ENCODE measurements at regions not wholly inside any gene's neighbourhood (a gene's known extent, or its start where the extent isn't known, plus 50 kb on each side); places are given as distances from the start of the nearest gene placed in this dataset.

DNA sequence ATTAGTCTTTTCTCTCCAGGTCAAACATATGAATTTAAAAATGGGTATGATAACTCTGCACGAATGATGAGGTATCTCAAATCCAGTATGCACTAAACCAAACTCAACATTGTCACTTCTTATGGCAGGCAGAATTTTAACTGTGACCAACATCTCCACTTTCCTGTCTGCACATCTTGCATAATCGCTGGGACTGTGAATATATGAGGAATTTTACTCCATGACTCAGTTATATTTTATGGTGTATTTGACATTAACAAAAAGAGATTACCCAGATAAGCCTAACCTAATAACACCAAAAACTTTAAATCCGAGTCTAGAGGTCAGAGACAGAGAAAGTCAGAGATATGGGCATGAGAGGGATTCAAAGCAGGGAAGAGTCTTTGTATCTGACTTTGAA is 454.5 kb upstream of the SEMA3D start:
- Histone ChIP-seq H3K9ac (ENCODE audit: low read depth, low read length) (no peak overlapping the region), H3K36me3 (ENCODE audit: insufficient read depth, low read length) (no peaks in the 10 kb centered on the region), H3K4me1 (ENCODE audit: insufficient read depth, low read length) (no peaks in the 10 kb centered on the region), H3K9me3 (ENCODE audit: control insufficient read depth, insufficient read depth, low read length) (no peaks in the 10 kb centered on the region)

DNA sequence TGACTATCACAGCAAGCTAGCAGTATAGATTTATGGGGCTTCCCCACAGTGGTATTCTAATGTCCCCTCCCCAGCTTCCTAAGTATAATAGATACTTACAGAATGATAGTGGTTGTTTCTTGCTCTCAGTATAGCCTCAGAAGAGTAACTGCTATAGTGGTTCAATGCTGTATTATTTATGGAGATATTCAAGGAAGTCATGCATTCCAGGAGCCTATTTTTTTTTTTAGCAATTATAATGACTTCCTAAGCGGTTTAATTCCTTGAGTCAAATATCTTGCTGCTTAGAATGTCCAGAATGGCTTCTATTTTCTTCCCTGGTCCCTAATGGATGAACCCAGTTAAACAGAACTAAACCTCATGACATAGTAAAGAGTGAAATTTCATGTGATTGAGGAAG is 451.5 kb upstream of the SEMA3D start:
- no peaks in the 10 kb centered on the region for H3K4me1 ChIP-seq (ENCODE audit: insufficient read depth, low read length)
- no peak overlapping the region for H3K9ac ChIP-seq (ENCODE audit: low read depth, low read length)
- no peaks in the 10 kb centered on the region for H3K36me3 ChIP-seq (ENCODE audit: insufficient read depth, low read length)

DNA sequence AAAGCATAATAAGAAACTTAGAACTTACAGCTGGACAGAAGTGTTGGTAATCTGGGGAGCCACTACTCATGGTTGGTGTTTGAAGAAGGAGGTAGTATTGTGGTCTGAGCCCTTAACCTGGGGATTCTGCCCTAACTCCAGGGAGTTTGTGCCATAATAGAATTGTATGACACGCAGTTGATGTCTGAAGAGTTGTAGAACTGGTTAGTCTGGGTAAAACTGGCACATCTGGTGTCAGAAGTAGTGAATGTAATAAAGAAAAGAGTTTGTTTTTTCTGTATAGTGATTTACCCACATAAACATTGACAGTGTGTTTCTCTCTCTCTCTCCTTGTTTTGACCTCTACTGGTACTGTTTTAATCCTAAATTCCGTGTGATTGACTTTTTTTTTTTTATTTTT is 448.1 kb upstream of the SEMA3D start:
- Histone ChIP-seq H3K9ac (ENCODE audit: low read depth, low read length) (no peak overlapping the region), H3K36me3 (ENCODE audit: insufficient read depth, low read length) (no peaks in the 10 kb centered on the region), H3K4me1 (ENCODE audit: insufficient read depth, low read length) (peaks cover 3% of the 10 kb centered on the region; the same call in 1 of the 2 replicates), H3K9me3 (ENCODE audit: control insufficient read depth, insufficient read depth, low read length) (no peaks in the 10 kb centered on the region; the same call in 1 of the 2 replicates)

More for the DNA sequence above, 451.5 kb upstream of the SEMA3D start:
- H3K9me3 ChIP-seq (ENCODE audit: control insufficient read depth, insufficient read depth, low read length): no peaks in the 10 kb centered on the region

DNA sequence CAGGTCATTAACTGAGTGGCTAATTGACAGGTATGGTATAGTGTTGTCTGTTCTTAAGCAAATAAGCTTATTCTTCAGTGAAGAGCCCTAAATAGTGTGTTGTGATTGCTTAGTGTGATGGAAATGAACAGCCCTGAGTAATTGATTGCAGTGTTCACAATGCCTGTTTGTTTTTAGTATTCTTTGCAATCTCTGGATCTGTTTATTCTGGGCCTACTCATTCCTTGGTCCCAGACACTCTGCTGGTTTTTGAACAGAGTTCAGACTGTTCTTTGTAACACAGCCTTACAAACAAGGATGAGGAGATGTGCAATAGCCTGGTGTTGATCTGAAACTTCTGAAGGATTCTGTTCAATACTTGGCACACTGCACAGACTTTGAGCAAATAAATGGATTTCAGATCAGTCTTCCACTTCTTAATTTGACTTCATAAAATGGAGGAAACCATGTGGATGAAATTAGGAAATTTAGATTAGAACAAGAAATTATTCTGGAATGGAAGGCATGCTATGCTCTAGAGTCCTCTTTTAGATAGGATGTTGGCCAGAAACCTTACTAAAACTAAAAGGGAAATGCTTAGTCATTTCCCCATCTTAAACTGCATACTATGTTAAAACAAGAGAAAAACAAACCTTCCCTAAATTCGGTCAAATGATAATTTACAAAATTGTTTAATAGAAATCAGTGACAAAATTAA is 444.2 kb upstream of the SEMA3D start:
- Histone ChIP-seq H3K9ac (ENCODE audit: low read depth, low read length) (no peak overlapping the region), H3K36me3 (ENCODE audit: insufficient read depth, low read length) (no peaks in the 10 kb centered on the region), H3K9me3 (ENCODE audit: control insufficient read depth, insufficient read depth, low read length) (no peaks in the 10 kb centered on the region; the same call in 1 of the 2 replicates), H3K4me1 (ENCODE audit: insufficient read depth, low read length) (peaks cover 3% of the 10 kb centered on the region; the same call in 1 of the 2 replicates)

DNA sequence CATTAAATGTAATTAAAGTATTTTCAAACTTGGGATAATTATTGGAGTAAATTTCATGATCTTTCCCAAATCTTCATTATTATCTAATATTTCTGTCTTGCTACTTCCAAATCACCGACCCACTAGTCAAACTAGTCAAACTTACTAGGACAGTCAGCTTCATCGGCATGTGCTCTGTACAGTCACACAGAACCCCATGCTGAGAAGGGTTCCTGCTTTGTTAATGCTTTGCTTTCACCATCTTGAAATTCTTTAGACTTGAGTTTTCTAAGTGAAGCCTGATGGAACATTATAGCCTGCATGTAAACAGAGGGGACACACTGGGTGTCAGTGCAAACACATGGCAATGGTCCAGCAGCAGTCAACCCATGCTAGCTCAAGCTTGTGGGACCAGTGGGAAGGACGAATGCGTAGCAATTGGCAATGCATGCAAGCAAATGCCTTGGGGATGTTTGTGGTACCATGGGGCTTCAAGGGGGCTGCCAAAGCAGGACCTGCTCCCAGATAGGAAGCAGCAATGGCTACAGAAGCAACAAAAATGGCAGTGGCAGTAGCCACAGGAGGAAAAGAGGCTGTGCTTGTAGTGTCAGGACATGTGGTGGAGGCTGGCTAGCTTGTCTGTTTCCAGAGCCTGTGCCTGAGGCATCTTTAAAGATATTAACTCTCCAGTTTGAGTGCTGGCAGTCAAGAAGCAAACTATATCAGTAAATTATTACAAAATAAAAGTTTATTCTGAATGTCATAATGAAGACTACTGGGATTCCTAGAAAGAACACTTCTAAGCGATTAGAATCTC is 441.1 kb upstream of the SEMA3D start:
- no peaks in the 10 kb centered on the region for H3K36me3 ChIP-seq (ENCODE audit: insufficient read depth, low read length)
- no peak overlapping the region for H3K9ac ChIP-seq (ENCODE audit: low read depth, low read length)
- H3K4me1 ChIP-seq (ENCODE audit: insufficient read depth, low read length): peaks cover 3% of the 10 kb centered on the region; the same call in 1 of the 2 replicates
- H3K9me3 ChIP-seq (ENCODE audit: control insufficient read depth, insufficient read depth, low read length): no peaks in the 10 kb centered on the region; the same call in 1 of the 2 replicates

DNA sequence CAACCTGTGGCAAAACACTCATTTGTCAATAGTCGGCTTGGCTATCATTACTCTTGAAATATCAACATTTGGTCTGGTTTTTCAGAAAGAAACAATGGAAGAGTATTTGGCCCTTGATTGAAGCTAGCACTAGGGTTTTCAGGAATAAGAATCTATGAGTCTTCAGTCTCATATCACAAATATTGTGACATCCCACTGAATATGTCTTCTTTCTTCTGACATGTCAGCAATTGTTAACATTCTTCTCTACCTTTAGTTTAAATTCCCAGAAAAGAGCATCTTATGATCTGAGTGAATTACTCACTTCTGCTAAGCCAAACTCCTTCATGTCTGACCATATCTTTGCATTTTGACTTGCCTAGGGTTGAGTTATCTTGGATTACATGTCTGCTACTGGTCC is 435.2 kb upstream of the SEMA3D start:
- no peaks in the 10 kb centered on the region for H3K4me1 ChIP-seq (ENCODE audit: insufficient read depth, low read length)
- H3K9me3 ChIP-seq (ENCODE audit: control insufficient read depth, insufficient read depth, low read length): no peaks in the 10 kb centered on the region
- no peak overlapping the region for H3K9ac ChIP-seq (ENCODE audit: low read depth, low read length)
- no peaks in the 10 kb centered on the region for H3K36me3 ChIP-seq (ENCODE audit: insufficient read depth, low read length)

DNA sequence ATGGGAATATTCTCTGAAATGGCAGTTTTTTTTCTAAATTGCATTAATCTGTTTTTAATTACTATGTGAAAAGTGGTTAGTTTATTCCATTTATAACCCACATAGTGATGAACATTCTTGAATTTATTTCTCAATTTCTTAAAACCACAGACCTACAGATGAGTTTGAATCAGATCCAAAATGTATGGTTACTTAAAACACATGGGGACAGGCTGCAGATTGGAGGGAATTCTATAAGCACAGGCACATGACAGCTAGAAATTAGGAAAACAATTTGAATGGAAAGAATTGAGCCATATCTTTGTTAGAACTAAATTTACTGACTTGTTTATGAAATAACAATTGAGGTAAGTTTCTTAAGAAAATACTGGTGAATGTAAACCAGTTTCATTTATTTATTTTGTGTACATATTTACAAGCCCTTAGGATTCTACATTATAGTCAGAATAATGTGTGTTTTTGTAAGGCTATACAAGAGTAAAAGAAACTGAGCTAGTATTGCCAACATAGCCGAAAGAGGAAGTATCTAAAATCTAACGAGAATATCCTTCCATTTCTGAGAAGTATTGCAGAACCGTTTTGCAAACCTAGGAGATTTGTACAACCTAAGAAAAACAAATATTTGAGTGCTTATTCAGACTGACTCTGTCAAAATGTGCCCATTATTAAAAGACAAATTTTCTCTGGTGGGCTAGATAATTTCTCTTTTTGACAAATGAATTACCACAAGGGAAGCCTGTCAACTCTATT is 434.3 kb upstream of the SEMA3D start:
- H3K36me3 ChIP-seq (ENCODE audit: insufficient read depth, low read length): no peaks in the 10 kb centered on the region
- H3K9me3 ChIP-seq (ENCODE audit: control insufficient read depth, insufficient read depth, low read length): no peaks in the 10 kb centered on the region

DNA sequence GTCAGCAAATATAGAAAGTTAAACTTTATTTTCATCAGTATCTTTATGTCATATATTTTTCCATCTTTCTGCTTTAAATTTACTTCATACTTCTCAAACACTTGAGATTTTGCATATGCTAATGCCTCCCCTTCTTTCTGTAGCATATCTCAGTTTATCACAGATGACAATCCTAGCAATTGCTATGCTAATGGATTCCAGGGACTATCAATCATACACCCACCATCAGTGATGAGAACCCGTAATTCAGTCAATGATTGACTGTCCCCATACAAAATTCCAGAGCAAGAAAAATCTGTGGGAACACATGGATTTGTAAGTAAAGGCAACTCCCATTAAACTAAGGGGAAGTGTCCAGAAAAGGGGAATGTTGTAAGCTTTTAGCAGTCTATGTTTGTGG is 432.4 kb upstream of the SEMA3D start:
- Histone ChIP-seq H3K9me3 (ENCODE audit: control insufficient read depth, insufficient read depth, low read length) (no peaks in the 10 kb centered on the region), H3K4me1 (ENCODE audit: insufficient read depth, low read length) (no peaks in the 10 kb centered on the region), H3K36me3 (ENCODE audit: insufficient read depth, low read length) (no peaks in the 10 kb centered on the region), H3K9ac (ENCODE audit: low read depth, low read length) (no peak overlapping the region)

More for the DNA sequence above, 434.3 kb upstream of the SEMA3D start:
- Histone ChIP-seq H3K9ac (ENCODE audit: low read depth, low read length) (no peak overlapping the region), H3K4me1 (ENCODE audit: insufficient read depth, low read length) (no peaks in the 10 kb centered on the region)

DNA sequence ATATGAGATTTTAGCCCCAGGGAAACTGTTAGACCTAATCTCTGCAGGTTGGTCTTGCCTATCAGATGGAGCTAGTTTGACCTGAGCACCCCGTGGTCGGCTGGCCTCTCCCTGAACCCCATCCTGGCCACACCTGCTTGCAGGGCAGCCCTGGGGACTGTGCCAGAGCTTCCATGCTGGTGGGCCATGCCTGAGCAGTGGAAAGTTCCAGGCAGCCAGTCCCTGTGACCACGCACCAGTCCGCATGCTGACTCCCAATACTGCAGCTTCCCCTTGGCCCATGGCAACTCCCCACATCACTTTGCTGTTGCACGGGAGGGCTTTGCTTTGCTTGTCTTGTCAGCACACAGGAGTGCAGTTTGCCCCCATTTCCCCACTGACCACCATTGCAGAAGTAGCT is 427.8 kb upstream of the SEMA3D start:
- H3K9me3 ChIP-seq (ENCODE audit: control insufficient read depth, insufficient read depth, low read length): no peaks in the 10 kb centered on the region
- no peaks in the 10 kb centered on the region for H3K4me1 ChIP-seq (ENCODE audit: insufficient read depth, low read length)
- H3K9ac ChIP-seq (ENCODE audit: low read depth, low read length): no peak overlapping the region
- H3K36me3 ChIP-seq (ENCODE audit: insufficient read depth, low read length): no peaks in the 10 kb centered on the region

DNA sequence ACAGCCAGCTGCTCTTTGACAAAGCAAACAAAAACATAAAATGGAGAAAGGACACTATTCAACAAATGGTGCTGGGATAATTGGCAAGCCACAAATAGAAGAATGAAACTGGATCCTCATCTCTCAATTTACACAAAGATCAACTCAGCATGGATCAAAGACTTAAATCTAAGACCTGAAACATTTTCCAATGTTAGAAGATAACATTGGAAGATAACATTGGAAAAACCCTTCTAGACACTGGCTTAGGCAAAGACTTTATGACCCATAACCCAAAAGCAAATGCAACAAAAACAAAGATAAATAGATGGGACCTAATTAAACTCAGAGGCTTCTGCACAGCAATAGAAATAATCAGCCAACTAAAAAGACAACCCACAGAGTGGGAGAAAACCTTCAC is 425.7 kb upstream of the SEMA3D start:
- Histone ChIP-seq H3K9me3 (ENCODE audit: control insufficient read depth, insufficient read depth, low read length) (no peaks in the 10 kb centered on the region), H3K36me3 (ENCODE audit: insufficient read depth, low read length) (no peaks in the 10 kb centered on the region), H3K4me1 (ENCODE audit: insufficient read depth, low read length) (no peaks in the 10 kb centered on the region), H3K9ac (ENCODE audit: low read depth, low read length) (no peak overlapping the region)

DNA sequence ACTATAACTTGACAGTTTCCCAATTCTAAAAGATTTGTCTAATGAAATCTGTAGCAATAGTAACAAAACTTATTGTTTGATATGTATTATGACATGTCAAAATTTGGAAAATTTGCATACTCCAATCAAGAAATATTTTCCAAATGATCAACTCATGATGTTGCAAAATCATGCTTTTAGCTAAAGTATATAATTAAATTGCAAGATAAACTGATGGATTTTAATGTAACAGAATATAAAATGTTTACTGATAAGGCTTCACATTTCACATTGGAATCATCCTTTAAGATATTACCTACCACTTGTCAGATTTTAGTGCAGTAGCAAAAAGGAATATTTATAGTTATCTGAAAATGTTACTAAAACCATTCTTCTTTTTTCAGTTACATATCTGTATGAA is 421.9 kb upstream of the SEMA3D start:
- Histone ChIP-seq H3K4me1 (ENCODE audit: insufficient read depth, low read length) (no peaks in the 10 kb centered on the region), H3K9me3 (ENCODE audit: control insufficient read depth, insufficient read depth, low read length) (no peaks in the 10 kb centered on the region), H3K36me3 (ENCODE audit: insufficient read depth, low read length) (no peaks in the 10 kb centered on the region), H3K9ac (ENCODE audit: low read depth, low read length) (no peak overlapping the region)

DNA sequence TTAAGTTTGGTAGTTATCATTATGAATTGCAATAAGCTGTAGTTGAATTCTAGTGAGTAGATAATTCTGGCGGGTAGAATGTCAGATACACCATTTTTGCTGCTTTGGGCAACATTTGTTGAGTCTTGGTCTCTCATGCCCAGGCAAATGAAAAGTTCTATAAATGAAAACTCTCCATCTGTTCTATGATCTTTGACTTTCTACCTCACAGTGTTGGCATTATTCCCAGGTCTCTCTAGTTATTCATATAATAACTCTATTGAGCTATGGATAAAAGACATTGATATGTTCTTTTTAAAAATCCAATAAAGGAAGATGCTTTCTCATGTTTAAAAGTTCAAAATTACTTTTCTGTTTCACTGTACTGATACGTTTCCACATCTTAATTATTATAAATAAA is 415.3 kb upstream of the SEMA3D start:
- peaks cover 6% of the 10 kb centered on the region; the same call in 1 of the 2 replicates for H3K4me1 ChIP-seq (ENCODE audit: insufficient read depth, low read length)
- no peaks in the 10 kb centered on the region for H3K36me3 ChIP-seq (ENCODE audit: insufficient read depth, low read length)
- H3K9me3 ChIP-seq (ENCODE audit: control insufficient read depth, insufficient read depth, low read length): no peaks in the 10 kb centered on the region
- H3K9ac ChIP-seq (ENCODE audit: low read depth, low read length): no peak overlapping the region

DNA sequence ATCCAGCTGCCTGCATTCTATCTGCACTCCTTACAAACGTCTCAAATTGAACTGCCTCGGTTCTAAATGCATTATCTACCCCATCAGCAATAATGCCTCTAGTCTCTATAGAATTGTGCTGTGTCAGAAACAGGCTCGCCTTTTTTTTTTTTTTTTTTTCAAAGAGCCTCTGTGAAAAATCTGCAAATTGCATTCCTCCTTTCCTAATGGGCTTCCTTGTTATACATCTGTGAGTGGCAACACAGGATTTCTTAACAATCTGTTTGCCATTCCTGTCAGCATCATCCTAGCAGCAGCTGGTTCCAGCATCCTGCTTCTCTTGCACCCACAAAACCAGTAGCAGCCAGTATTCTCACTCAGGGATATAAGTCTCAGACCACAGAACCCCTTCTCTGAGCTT is 413.5 kb upstream of the SEMA3D start:
- H3K9ac ChIP-seq (ENCODE audit: low read depth, low read length): no peak overlapping the region
- no peaks in the 10 kb centered on the region for H3K9me3 ChIP-seq (ENCODE audit: control insufficient read depth, insufficient read depth, low read length)
- no peaks in the 10 kb centered on the region for H3K36me3 ChIP-seq (ENCODE audit: insufficient read depth, low read length)
- peaks cover 6% of the 10 kb centered on the region; the same call in 1 of the 2 replicates for H3K4me1 ChIP-seq (ENCODE audit: insufficient read depth, low read length)

DNA sequence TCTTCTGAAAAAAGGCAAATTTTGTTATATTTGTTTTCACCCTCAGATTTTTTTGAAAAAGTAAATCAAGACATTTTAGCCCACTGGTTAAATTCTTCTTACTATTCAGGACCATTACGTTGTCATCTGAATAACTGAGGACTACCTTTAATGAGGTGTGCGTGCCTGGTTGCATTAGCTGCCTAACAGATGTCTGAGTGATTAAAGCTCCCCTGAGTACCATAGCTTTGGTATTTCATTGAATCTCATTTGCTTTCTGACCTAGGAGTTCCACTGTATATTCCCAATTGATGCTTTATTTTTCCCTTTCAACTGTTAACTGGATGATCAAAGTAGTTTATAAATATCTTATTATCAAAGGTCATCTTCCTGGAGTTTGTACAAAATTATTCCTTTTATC is 410.0 kb upstream of the SEMA3D start:
- Histone ChIP-seq H3K36me3 (ENCODE audit: insufficient read depth, low read length) (no peaks in the 10 kb centered on the region), H3K9me3 (ENCODE audit: control insufficient read depth, insufficient read depth, low read length) (no peaks in the 10 kb centered on the region), H3K9ac (ENCODE audit: low read depth, low read length) (no peak overlapping the region)

More for the DNA sequence above, 410.0 kb upstream of the SEMA3D start:
- H3K4me1 ChIP-seq (ENCODE audit: insufficient read depth, low read length): peaks cover 6% of the 10 kb centered on the region; the same call in 1 of the 2 replicates
